H9 (cell line): ENCODE measurements at regions not wholly inside any gene's neighbourhood (a gene's known extent, or its start where the extent isn't known, plus 50 kb on each side); places are given as distances from the start of the nearest gene placed in this dataset.

Source experiments
- DNase-seq: peaks from one replicate; pipeline ENCODE4 v3.0.0-alpha.2; 2017
- H2AFZ ChIP-seq: one replicate; pipeline ENCODE4 v1.6.1; 2013; ENCODE audit warnings: mild to moderate bottlenecking, low read length, control low read depth, moderate library complexity
- H2AK5ac ChIP-seq: 2 replicates; pipeline ENCODE4 v1.6.1; 2013; ENCODE audit warnings: low read length, control low read depth, mixed read lengths; ENCODE audit not compliant: insufficient read length
- H2BK120ac ChIP-seq: one replicate; pipeline ENCODE4 v1.6.1; 2013; ENCODE audit warnings: low read depth, mild to moderate bottlenecking, low read length, control low read depth, inconsistent platforms; ENCODE audit not compliant: poor library complexity, severe bottlenecking
- H2BK12ac ChIP-seq: 2 replicates; pipeline ENCODE4 v1.6.1; 2013; ENCODE audit warnings: low read length, control low read depth, mixed read lengths, low read depth; ENCODE audit not compliant: insufficient read length
- H2BK15ac ChIP-seq: 2 replicates; pipeline ENCODE4 v1.6.1; 2013; ENCODE audit warnings: low read depth, low read length, control low read depth
- H2BK20ac ChIP-seq: one replicate; pipeline ENCODE4 v1.6.1; 2013; ENCODE audit warnings: low read depth, mild to moderate bottlenecking, low read length, control low read depth, inconsistent platforms; ENCODE audit not compliant: poor library complexity, severe bottlenecking
- H2BK5ac ChIP-seq: 2 replicates; pipeline ENCODE4 v1.6.1; 2013; ENCODE audit warnings: low read length, control low read depth, mixed read lengths; ENCODE audit not compliant: insufficient read length
- H3K14ac ChIP-seq: 2 replicates; pipeline ENCODE4 v1.6.1; 2013; ENCODE audit warnings: low read length, control low read depth; ENCODE audit not compliant: insufficient read depth
- H3K18ac ChIP-seq: 2 replicates; pipeline ENCODE4 v1.6.1; 2013; ENCODE audit warnings: low read depth, mild to moderate bottlenecking, mixed read lengths, low read length, control low read depth; ENCODE audit not compliant: insufficient read length
- H3K23ac ChIP-seq: 2 replicates; pipeline ENCODE4 v1.6.1; 2013; ENCODE audit warnings: low read length, control low read depth, mixed read lengths, low read depth; ENCODE audit not compliant: insufficient read length
- H3K23me2 ChIP-seq: 2 replicates; pipeline ENCODE4 v1.6.1; 2013; ENCODE audit warnings: low read depth, mild to moderate bottlenecking, mixed read lengths, low read length, control low read depth; ENCODE audit not compliant: insufficient read length, poor library complexity, severe bottlenecking
- H3K27ac ChIP-seq: 2 replicates; pipeline ENCODE4 v1.5.1; 2013; ENCODE audit warnings: low read length, control low read depth, mixed read lengths, low read depth; ENCODE audit not compliant: insufficient read length
- H3K27me3 ChIP-seq: 2 replicates; pipeline ENCODE4 v1.6.1; 2013; ENCODE audit warnings: low read length, control low read depth, inconsistent platforms; ENCODE audit not compliant: insufficient read depth
- H3K4ac ChIP-seq: 2 replicates; pipeline ENCODE4 v1.6.1; 2013; ENCODE audit warnings: low read depth, mild to moderate bottlenecking, control low read depth, inconsistent platforms, low read length, moderate library complexity
- H3K4me1 ChIP-seq: 2 replicates; pipeline ENCODE4 v1.6.1; 2013; ENCODE audit warnings: low read length, control low read depth, inconsistent platforms; ENCODE audit not compliant: insufficient read depth
- H3K4me2 ChIP-seq: 2 replicates; pipeline ENCODE4 v1.6.1; 2013; ENCODE audit warnings: low read length, control low read depth, mixed read lengths; ENCODE audit not compliant: insufficient read length, insufficient read depth
- H3K56ac ChIP-seq: 2 replicates; pipeline ENCODE4 v1.6.1; 2013; ENCODE audit warnings: low read depth, mild to moderate bottlenecking, mixed read lengths, low read length, control low read depth; ENCODE audit not compliant: insufficient read length
- H3K79me1 ChIP-seq: 2 replicates; pipeline ENCODE4 v1.6.1; 2013; ENCODE audit warnings: low read depth, mild to moderate bottlenecking, moderate library complexity, low read length, control low read depth, inconsistent platforms; ENCODE audit not compliant: insufficient read depth, poor library complexity, severe bottlenecking
- H3K79me2 ChIP-seq: 2 replicates; pipeline ENCODE4 v1.6.1; 2013; ENCODE audit warnings: low read length, control low read depth, inconsistent platforms; ENCODE audit not compliant: insufficient read depth
- H3K9ac ChIP-seq: 2 replicates; pipeline ENCODE4 v1.6.1; 2013; ENCODE audit warnings: low read length, control low read depth, mixed read lengths; ENCODE audit not compliant: insufficient read length; ENCODE audit errors: extremely low read depth
- H3K9me3 ChIP-seq: one replicate; pipeline ENCODE4 v1.6.1; 2013; ENCODE audit warnings: low read depth, low read length, inconsistent platforms; ENCODE audit not compliant: control insufficient read depth
- H3T11ph ChIP-seq: one replicate; pipeline ENCODE4 v1.6.1; 2013; ENCODE audit warnings: mild to moderate bottlenecking, low read length, control low read depth, inconsistent platforms
- H4K20me1 ChIP-seq: one replicate; pipeline ENCODE4 v1.6.1; 2013; ENCODE audit not compliant: control insufficient read depth, insufficient read length, insufficient read depth
- H4K5ac ChIP-seq: 2 replicates; pipeline ENCODE4 v1.6.1; 2013; ENCODE audit warnings: low read depth, mild to moderate bottlenecking, mixed read lengths, low read length, control low read depth; ENCODE audit not compliant: insufficient read length
- H4K8ac ChIP-seq: replicated peaks from 2 replicates; pipeline ENCODE4 v1.6.1; 2013; ENCODE audit warnings: low read length, control low read depth, mixed read lengths, low read depth; ENCODE audit not compliant: insufficient read length
- H4K91ac ChIP-seq: 2 replicates; pipeline ENCODE4 v1.6.1; 2013; ENCODE audit warnings: low read depth, mild to moderate bottlenecking, moderate library complexity, mixed read lengths, low read length, control low read depth; ENCODE audit not compliant: insufficient read length
- H3K27ac Mint-ChIP-seq, 3 experiments: 2 replicates in 2 of 3; 3 replicates in 1 of 3; pipeline ENCODE4 v1.8.0; 2020 to 2021; ENCODE audit warnings: mixed read lengths in 3 of 3, mild to moderate bottlenecking in 1 of 3, moderate library complexity in 1 of 3
- H3K27me3 Mint-ChIP-seq: 2 replicates; pipeline ENCODE4 v1.8.0; 2021; ENCODE audit warnings: low read depth, mild to moderate bottlenecking, moderate library complexity, mixed read lengths
- H3K36me3 Mint-ChIP-seq, 3 experiments: 2 replicates in 2 of 3; 3 replicates in 1 of 3; pipeline ENCODE4 v1.8.0; 2020 to 2021; ENCODE audit warnings: low read depth in 3 of 3, mixed read lengths in 3 of 3; ENCODE audit not compliant: insufficient read depth in 1 of 3
- H3K4me1 Mint-ChIP-seq, 2 experiments: 2 replicates each; pipeline ENCODE4 v1.8.0; 2020; ENCODE audit warnings: mixed read lengths in 2 of 2
- H3K4me3 Mint-ChIP-seq, 2 experiments: 2 replicates in 1 of 2; 3 replicates in 1 of 2; pipeline ENCODE4 v1.8.0; 2020 to 2021; ENCODE audit warnings: mild to moderate bottlenecking in 2 of 2, mixed read lengths in 2 of 2, moderate library complexity in 1 of 2
- H3K9me3 Mint-ChIP-seq, 2 experiments: 2 replicates in 1 of 2; 3 replicates in 1 of 2; pipeline ENCODE4 v1.8.0; 2020; ENCODE audit warnings: mild to moderate bottlenecking in 2 of 2, mixed read lengths in 2 of 2, moderate library complexity in 1 of 2
- CTCF ChIP-seq: fragments of 200-600 bp; sonication (generic); conservative IDR thresholded peaks from 3 replicates; pipeline ENCODE4 v1.8.0; 2021; ENCODE audit warnings: antibody characterized with exemption, mild to moderate bottlenecking
- WGBS: extraction: QIAGEN DNeasy Blood & Tissue Kit; methylation state at CpG from one replicate; pipeline ENCODE4 v1.1.7; 2013; ENCODE audit warnings: missing lambda C conversion rate, low lambda C conversion rate, mixed read lengths; ENCODE audit not compliant: insufficient read length; ENCODE audit errors: extremely low coverage; 5-methylcytosine and 5-hydroxymethylcytosine counted together

DNA sequence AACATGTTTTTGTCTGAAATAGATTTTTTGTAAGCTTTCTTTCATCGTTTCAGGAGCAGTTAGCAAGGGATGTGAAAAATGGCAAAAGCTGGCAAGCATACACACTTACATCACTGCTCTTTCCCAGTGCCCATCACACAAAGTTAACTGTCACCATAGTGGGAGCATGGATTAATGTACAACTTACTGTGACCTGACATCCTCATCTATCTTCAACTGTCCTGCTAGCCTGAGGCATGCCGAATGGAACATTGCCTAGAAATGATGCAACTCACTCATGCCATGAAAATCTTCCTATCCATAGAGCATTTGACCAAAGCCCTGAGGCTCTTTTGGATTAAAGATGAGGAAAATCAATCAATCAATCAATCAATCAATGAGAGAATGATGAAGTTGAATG, 491.7 kb upstream of the SLC10A2 start:
- H3K36me3 Mint-ChIP-seq, result no peaks in the 10 kb centered on the region; a peak in 2 of 7 replicates
- H3K9ac ChIP-seq, result no peak overlapping the region
- H4K91ac ChIP-seq, result no peak overlapping the region
- no peaks in the 10 kb centered on the region for H3K27me3 Mint-ChIP-seq
- H2AK5ac ChIP-seq, result no peak overlapping the region
- H2BK5ac ChIP-seq, result no peak overlapping the region
- H3K4ac ChIP-seq, result no peak overlapping the region
- H2BK20ac ChIP-seq, result no peak overlapping the region
- no peak for TF ChIP-seq CTCF
- H3K56ac ChIP-seq, result no peak overlapping the region
- H3K18ac ChIP-seq, result no peak overlapping the region
- no peak overlapping the region for H2BK120ac ChIP-seq
- H3K9me3 Mint-ChIP-seq, result peaks cover 2 to 9% of the 10 kb centered on the region in 2 experiments; a peak in 4 of 5 replicates
- H3K79me1 ChIP-seq, result no peaks in the 10 kb centered on the region
- H3K4me2 ChIP-seq, result no peak overlapping the region
- H3K4me1 Mint-ChIP-seq, result no peaks in the 10 kb centered on the region
- no peak overlapping the region for H2AFZ ChIP-seq
- no peaks in the 10 kb centered on the region for H3K79me2 ChIP-seq
- no peak overlapping the region for H3K23ac ChIP-seq
- H3K4me3 Mint-ChIP-seq, result no peak overlapping the region
- WGBS, result no CpG with 5 or more reads among the region's 2 CpGs
- no peak overlapping the region for H4K5ac ChIP-seq
- H3T11ph ChIP-seq, result no peak overlapping the region
- H4K20me1 ChIP-seq, result no peaks in the 10 kb centered on the region
- no peaks in the 10 kb centered on the region for H3K27me3 ChIP-seq
- no peak overlapping the region for H3K27ac Mint-ChIP-seq
- no peaks in the 10 kb centered on the region for H3K9me3 ChIP-seq
- H4K8ac ChIP-seq, result no peak overlapping the region
- H2BK15ac ChIP-seq, result no peak overlapping the region
- no peak overlapping the region for H3K27ac ChIP-seq
- H3K14ac ChIP-seq, result no peak overlapping the region
- H3K4me1 ChIP-seq, result no peaks in the 10 kb centered on the region; the same call in 1 of the 2 replicates
- no peak overlapping the region for H2BK12ac ChIP-seq
- DNase-seq, result no peak
- no peaks in the 10 kb centered on the region for H3K23me2 ChIP-seq
